Heart left ventricle (tissue), 16 donors: ENCODE measurements at regions not wholly inside any gene's neighbourhood (a gene's known extent, or its start where the extent isn't known, plus 50 kb on each side); places are given as distances from the start of the nearest gene placed in this dataset.

Experiments used
- ATAC-seq, 4 donors: fragments of 200-7000 bp; cut with Tn5 transposase; one replicate each; pipeline ENCODE4 v1.9.1; 2020 to 2022; ENCODE audit warnings: moderate library complexity in 4 of 4, mild to moderate bottlenecking in 3 of 4, moderate number of reproducible peaks in 1 of 4
- DNase-seq, 5 donors: peaks; one replicate each; pipeline ENCODE4 v3.0.0-alpha.2; 2020
- H3K27ac ChIP-seq, 12 donors: fragments of 200-600 bp; sonication (generic) in 4 of 12; one replicate each; pipeline versions ENCODE4 v1.5.0 to v1.8.0; 2016 to 2022; ENCODE audit warnings: mild to moderate bottlenecking in 2 of 12
- H3K27me3 ChIP-seq, 9 donors: fragments of 200-600 bp; sonication (generic) in 2 of 9; one replicate each; pipeline versions ENCODE4 v1.5.1 to v1.8.0; 2016 to 2022; ENCODE audit warnings: mild to moderate bottlenecking in 3 of 9
- H3K36me3 ChIP-seq, 9 donors: fragments of 200-600 bp; sonication (generic) in 2 of 9; one replicate each; pipeline versions ENCODE4 v1.5.0 to v1.8.0; 2018 to 2022; ENCODE audit warnings: mild to moderate bottlenecking in 2 of 9
- H3K4me1 ChIP-seq, 12 donors: fragments of 200-600 bp; sonication (generic) in 4 of 12; one replicate each; pipeline versions ENCODE4 v1.5.0 to v1.8.0; 2016 to 2022; ENCODE audit warnings: mild to moderate bottlenecking in 3 of 12
- H3K4me3 ChIP-seq, 12 donors: fragments of 200-600 bp; sonication (generic) in 4 of 12; one replicate each; pipeline versions ENCODE4 v1.5.0 to v1.8.0; 2017 to 2022; ENCODE audit warnings: mild to moderate bottlenecking in 9 of 12, moderate library complexity in 4 of 12
- H3K9me3 ChIP-seq, 12 donors: fragments of 200-600 bp; sonication (generic) in 4 of 12; one replicate each; pipeline versions ENCODE4 v1.5.0 to v1.8.0; 2016 to 2022; ENCODE audit warnings: mild to moderate bottlenecking in 1 of 12
- POLR2A ChIP-seq, 2 donors: fragments of 450-650 bp; IDR thresholded peaks; one replicate each; pipeline ENCODE4 v1.6.1; 2017; ENCODE audit warnings: antibody characterized with exemption in 2 of 2, mild to moderate bottlenecking in 2 of 2, moderate library complexity in 2 of 2
- WGBS, 4 donors: extraction: QIAGEN DNeasy Blood & Tissue Kit in 2 of 4; methylation state at CpG; one replicate each; pipeline versions ENCODE4 v1.1.5 to v1.1.7; 2013 to 2018; 5-methylcytosine and 5-hydroxymethylcytosine counted together
- intact Hi-C, 10 donors: fragments of 100-400 bp; cut with DNase I; formaldehyde crosslinking; loops; one replicate each; pipeline versions ENCODE4 v1.11.1 to v1.14.2; 2022
- TF ChIP-seq, protein P1 (sequence below), 12 donors: fragments of 200-600 bp; sonication (generic) in 4 of 12; IDR thresholded peaks; one replicate each; pipeline versions ENCODE4 v1.5.0 to v1.8.0; 2018 to 2022; ENCODE audit warnings: antibody characterized with exemption in 12 of 12, mild to moderate bottlenecking in 5 of 12
- donor health status: ischemic (EF 13 %, LVEDD 7.1; RV severe dilation, severe dysfunction).
- donor health status: healthy with polysubstance abuse.
- donor health status: DM: no; HTN: yes; CAD: no.
- donor health status: DM: no; HTN: no; CAD: no.
- donor health status: ischemic (EF 25% LVEDD 6.9; RV normal size, moderate dysfunction).
- donor health status: ischemic (EF 25% LVEDD 5.7; RV mildly dilated, moderate dysfunction).
- donor health status: healthy.
- donor health status: DM: yes; HTN: yes; CAD: no.
- donor health status: ischemic (EF 35%, LVEDD 5.7; RV mildly dilated, moderate dysfunction).
- donor health status: nonischemic (EF 11% LVEDD 7.7; RV severe dilation, severe dysfunction).
- donor health status: DM: yes; HTN: yes; CAD: no.
- donor health status: PGD.
- donor health status: ischemic (EF 29% LVEDD 5.4; RV normal size, mild dysfunction).
- donor health status: nonischemic (EF 23%, LVEDD 6.1; RV moderate dilation, normal function).

DNA sequence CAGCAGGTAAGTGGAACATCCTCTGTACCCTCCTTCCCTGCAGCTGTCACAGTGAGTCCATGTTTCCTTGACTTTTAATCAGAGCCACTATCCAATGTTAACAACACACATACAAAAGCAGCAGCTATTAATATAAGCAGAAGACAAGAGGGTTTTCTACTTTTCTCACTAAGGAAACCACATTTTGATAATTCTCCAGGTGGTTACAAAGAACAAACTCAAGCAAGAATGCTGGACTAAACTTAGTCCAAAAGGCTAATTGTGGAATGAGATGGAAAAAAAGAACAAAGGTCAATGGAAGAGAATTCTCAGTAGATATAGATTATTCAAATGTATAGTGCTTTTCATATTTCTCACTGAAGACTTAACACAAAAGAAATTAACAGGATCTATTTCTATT lies 176.9 kb upstream of the SLC39A10 start:
- TF ChIP-seq, protein P1, sequence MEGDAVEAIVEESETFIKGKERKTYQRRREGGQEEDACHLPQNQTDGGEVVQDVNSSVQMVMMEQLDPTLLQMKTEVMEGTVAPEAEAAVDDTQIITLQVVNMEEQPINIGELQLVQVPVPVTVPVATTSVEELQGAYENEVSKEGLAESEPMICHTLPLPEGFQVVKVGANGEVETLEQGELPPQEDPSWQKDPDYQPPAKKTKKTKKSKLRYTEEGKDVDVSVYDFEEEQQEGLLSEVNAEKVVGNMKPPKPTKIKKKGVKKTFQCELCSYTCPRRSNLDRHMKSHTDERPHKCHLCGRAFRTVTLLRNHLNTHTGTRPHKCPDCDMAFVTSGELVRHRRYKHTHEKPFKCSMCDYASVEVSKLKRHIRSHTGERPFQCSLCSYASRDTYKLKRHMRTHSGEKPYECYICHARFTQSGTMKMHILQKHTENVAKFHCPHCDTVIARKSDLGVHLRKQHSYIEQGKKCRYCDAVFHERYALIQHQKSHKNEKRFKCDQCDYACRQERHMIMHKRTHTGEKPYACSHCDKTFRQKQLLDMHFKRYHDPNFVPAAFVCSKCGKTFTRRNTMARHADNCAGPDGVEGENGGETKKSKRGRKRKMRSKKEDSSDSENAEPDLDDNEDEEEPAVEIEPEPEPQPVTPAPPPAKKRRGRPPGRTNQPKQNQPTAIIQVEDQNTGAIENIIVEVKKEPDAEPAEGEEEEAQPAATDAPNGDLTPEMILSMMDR (IDR thresholded peaks at IDR 0.05): no peak
- TF ChIP-seq POLR2A (IDR thresholded peaks at IDR 0.05): no peak
- Histone ChIP-seq H3K4me3 (no peak overlapping the region), H3K9me3 (peaks cover 0 to 4% (median 0%) of the 10 kb centered on the region in 12 donors), H3K27ac (no peak overlapping the region), H3K36me3 (no peaks in the 10 kb centered on the region), H3K4me1 (no peaks in the 10 kb centered on the region), H3K27me3 (no peaks in the 10 kb centered on the region)
- no peak for DNase-seq
- no peak for ATAC-seq
- intact Hi-C loops: no loop called here

- Histone ChIP-seq H3K36me3 (no peaks in the 10 kb centered on the region), H3K4me1 (no peaks in the 10 kb centered on the region), H3K4me3 (no peak overlapping the region), H3K9me3 (peaks cover 0 to 4% (median 0%) of the 10 kb centered on the region in 12 donors), H3K27me3 (no peaks in the 10 kb centered on the region), H3K27ac (no peak overlapping the region)
- intact Hi-C loops: no loop called here
- 86 to 92% (median 91%) methylated on average over 3 of the region's 3 CpGs for WGBS, 4 donors
- DNase-seq (no peak), ATAC-seq (no peak)
- TF ChIP-seq, protein P1 (IDR thresholded peaks at IDR 0.05): no peak
- TF ChIP-seq POLR2A (IDR thresholded peaks at IDR 0.05): no peak
These were observed 177.6 kb upstream of the SLC39A10 start for GRCh38 chr2:195479407-195479806.

DNA sequence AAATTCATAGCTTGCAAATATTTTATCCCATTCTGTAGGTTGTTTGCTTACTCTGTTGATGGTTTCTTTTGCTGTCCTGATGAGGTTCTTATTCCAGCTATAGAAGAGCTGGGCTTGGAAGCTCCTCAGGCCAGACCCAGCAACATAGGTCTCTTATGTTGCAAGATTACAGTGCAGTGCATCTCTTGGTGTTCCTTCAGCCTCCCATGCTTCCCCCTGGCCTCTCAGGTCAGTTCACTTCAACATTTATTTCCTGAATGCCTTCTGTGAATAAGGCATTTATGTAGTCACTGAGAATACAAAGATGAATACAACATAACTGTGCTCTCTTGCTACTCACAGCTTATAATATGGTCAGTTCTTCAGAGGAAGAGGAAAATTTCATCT lies 179.0 kb upstream of the SLC39A10 start:
- Histone ChIP-seq H3K36me3 (no peaks in the 10 kb centered on the region), H3K9me3 (peaks cover 0 to 4% (median 0%) of the 10 kb centered on the region in 12 donors), H3K27ac (no peak overlapping the region), H3K27me3 (no peaks in the 10 kb centered on the region), H3K4me3 (no peak overlapping the region), H3K4me1 (peaks cover 0 to under 1% (median 0%) of the 10 kb centered on the region in 12 donors)
- no peak for DNase-seq
- no peak for ATAC-seq
- TF ChIP-seq, protein P1 (IDR thresholded peaks at IDR 0.05): no peak
- TF ChIP-seq POLR2A (IDR thresholded peaks at IDR 0.05): no peak
- intact Hi-C loops: no loop called here

- peaks cover 0 to 6% (median 0%) of the 10 kb centered on the region in 12 donors for H3K4me1 ChIP-seq
- intact Hi-C loops: no loop called here
These were observed 179.6 kb upstream of the SLC39A10 start for GRCh38 chr2:195477248-195477995.

More at GRCh38 chr2:195477248-195477995, 179.6 kb upstream of the SLC39A10 start:
- Histone ChIP-seq H3K4me3 (no peak overlapping the region), H3K27me3 (no peaks in the 10 kb centered on the region), H3K36me3 (no peaks in the 10 kb centered on the region), H3K27ac (no peak overlapping the region), H3K9me3 (peaks cover 0 to 4% (median 0%) of the 10 kb centered on the region in 12 donors)
- DNase-seq (no peak), ATAC-seq (no peak)
- 74 to 86% (median 79%) methylated on average over 2 of the region's 2 CpGs for WGBS, 4 donors
- TF ChIP-seq, protein P1 (IDR thresholded peaks at IDR 0.05): no peak
- no peak for TF ChIP-seq POLR2A (IDR thresholded peaks at IDR 0.05)
